ENCODE measurements at regions not wholly inside any gene's neighbourhood (a gene's known extent, or its start where the extent isn't known, plus 50 kb on each side); places are given as distances from the start of the nearest gene placed in this dataset.

- TF ChIP-seq CTCF (IDR thresholded peaks at IDR 0.05) (no peak), POLR2A (IDR thresholded peaks at IDR 0.05) (no peak)
Observed at GRCh38 chr2:56898986-56899385, 715.2 kb downstream of the CCDC85A start.

Measured in tibial nerve (tissue), 3 donors.